Activated T-helper 1 cell treated with anti-CD3 and anti-CD28 coated beads, Interleukin-2, amount 50 U/mL, for 16 hours (primary cell): ENCODE measurements at regions not wholly inside any gene's neighbourhood (a gene's known extent, or its start where the extent isn't known, plus 50 kb on each side); places are given as distances from the start of the nearest gene placed in this dataset.
"Not testable (repeated sequence)": the region's sequence is repeated elsewhere in the genome, so short reads cannot be mapped to it uniquely, and the experiment has no call there.

Source experiments
- DNase-seq, 2 donors: peaks; one replicate each; pipeline ENCODE4 v3.0.0-alpha.2; 2020; ENCODE audit warnings: low read depth in 1 of 2, low spot score in 1 of 2

DNA sequence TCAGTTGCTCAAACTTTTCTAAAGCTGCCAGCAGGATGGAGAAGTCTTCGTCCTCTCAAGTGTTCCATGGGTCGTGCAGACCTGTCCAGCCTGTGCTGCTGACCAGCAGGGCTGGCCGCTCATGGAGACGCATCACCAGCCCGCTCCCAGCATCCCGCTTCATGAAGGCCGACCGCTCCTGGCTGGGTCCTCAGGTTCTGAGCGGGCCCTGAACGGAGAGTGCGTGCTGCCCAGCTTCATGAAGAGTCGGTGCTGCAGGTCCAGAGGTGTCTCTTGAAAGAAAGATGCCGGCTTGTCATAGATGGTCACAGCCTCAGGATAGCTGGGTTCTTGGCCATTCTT, 75.8 kb upstream of the KCNAB1 start:
- DNase-seq, result no peak

DNA sequence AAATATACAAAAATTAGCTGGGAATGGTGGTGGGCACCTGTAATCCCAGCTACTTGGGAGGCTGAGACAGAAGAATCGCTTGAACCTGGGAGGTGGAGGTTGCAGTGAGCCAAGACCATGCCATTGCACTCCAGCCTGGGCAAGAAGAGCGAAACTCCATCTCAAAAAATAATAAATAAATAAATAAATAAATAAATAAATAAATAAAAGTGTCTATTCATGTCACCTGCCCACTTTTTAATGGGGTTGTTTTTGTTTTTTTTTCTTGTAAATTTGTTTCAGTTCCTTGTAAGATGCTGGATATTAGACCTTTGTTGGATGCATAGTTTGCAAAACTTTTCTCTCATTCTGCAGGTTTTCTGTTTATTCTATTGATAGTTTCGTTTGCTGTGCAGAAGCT, 71.9 kb upstream of the KCNAB1 start:
- not testable (repeated sequence) for DNase-seq

DNA sequence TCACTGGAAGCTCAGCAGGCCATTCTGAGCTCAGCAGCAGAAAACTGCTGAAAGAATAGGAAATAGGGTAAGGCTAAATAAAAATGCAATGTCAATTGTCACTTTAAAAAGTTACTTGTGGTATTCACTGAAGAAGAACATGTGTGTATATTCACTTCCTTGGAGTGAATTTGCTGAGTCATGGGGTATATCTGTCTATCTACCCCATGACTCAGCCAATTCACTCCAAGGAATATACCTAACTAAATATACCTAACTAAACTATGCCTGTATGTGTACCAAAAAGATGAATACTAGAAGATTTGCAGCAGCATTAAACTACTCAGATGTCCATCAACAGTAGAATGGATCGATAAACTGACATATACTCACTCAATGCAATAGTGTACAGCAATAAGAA, 69.5 kb upstream of the KCNAB1 start:
- DNase-seq, result no peak

DNA sequence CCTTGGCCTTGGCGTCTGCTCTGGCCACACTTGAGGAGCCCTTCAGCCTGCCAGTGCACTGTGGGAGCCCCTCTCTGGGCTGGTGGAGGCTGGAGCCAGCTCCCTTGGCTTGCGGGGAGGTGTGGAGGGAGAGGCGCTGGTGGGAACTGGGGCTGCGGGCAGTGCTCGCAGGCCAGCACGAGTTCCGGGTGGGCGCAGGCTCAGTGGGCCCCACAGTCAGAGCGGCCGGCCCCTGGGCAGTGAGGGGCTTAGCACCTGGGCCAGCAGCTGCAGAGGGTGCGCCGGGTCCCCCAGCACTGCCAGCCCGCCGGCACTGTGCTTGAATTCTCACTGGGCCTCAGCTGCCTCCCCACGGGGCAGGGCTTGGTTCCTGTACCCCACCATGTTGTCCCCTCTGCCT, 68.7 kb upstream of the KCNAB1 start:
- DNase-seq, result no peak

DNA sequence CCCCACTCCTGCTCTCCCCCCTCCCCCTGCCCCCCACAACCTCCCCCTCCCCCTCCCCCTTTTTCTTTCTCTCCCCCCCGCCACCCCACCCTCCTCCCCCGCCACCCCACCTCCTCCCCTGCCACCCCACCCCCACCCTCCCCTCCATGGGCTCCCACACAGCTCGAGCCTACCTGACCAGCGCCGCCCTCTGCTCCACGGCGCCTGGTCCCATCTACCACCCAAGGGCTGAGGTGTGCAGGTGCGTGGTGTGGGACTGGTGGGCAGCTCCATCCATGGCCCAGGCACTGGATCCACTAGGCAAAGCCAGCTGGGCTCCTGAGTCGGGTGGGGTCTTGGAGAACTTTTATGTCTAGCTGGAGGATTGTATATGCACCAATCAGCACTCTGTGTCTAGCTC, 68.3 kb upstream of the KCNAB1 start:
- DNase-seq, result no peak

DNA sequence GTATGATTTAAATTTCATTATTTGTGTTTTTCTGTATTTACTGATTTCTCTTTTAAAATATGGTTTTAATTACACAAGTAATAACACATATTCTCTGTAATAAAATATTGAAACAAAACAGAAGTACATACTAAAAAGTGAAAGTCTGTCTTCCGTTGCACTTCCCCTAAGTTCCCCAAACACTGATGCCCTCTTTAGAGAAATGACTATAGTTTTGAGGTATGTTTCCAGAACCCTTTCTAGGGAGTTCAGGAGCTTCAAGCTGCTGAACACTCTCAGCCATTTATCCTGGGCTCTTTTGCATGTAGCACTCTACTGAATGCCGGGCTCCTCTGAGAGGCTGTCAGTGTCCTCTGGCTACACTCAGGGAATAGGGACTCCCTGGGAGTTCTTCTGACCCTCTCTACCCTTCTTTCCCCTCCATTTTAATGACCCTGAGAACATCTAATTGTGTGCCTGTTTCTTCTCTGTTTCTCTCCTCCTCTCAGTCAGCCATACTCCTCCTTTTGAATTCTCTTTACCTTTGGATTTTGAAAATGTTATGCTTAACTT, 60.4 kb upstream of the KCNAB1 start:
- DNase-seq, result no peak

DNA sequence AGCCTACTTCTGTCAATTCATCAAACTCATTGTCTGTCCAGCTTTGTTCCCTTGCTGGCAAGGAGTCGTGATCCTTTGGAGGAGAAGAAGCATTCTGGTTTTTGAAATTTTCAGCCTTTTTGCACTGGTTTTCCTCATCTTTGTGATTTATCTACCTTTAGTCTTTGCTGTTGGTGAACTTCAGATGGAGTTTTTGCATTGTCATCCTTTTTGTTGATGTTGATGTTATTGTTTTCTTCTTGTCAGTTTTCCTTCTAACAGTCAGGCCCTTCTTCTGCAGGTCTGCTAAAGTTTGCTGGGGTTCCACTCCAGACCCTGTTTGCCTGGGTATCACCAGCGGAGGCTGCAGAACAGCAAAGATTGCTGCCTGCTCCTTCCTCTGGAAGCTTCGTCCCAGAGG, 52.2 kb upstream of the KCNAB1 start:
- DNase-seq, result not testable (repeated sequence)

DNA sequence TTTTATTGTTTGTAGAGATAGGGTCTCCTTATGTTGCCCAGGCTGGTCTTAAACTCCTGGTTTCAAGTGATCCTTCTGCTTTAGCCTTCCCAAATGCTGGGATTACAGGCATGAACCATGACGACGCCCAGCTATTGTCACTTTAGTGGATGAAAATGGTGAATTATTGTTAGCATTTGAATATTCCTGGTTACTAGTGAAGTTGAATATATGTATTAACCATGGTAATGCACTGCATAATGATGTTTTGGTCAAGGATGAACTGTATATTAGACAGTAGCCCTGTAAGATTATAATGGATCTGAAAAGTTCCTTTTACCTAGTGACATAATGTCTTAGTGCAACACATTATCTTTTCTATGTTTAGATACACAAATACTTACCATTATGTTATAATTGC, 50.4 kb upstream of the KCNAB1 start:
- no peak for DNase-seq
